H1 (cell line): ENCODE measurements at regions not wholly inside any gene's neighbourhood (a gene's known extent, or its start where the extent isn't known, plus 50 kb on each side); places are given as distances from the start of the nearest gene placed in this dataset.

Experiments used
- EZH2 ChIP-seq: fragments of 200-600 bp; sonication (generic); IDR thresholded peaks from 2 replicates; pipeline ENCODE4 v1.7.1; 2012; ENCODE audit warnings: low read depth, mild to moderate bottlenecking, moderate library complexity, low read length, inconsistent platforms; ENCODE audit not compliant: severe bottlenecking
- HDAC6 ChIP-seq: IDR thresholded peaks from one replicate; pipeline ENCODE4 v1.7.1; 2012; ENCODE audit warnings: low read depth, mild to moderate bottlenecking, inconsistent platforms, low read length, moderate library complexity
- MAFK ChIP-seq: IDR thresholded peaks from 2 replicates; pipeline ENCODE4 v1.6.1; 2012; ENCODE audit warnings: low read depth, mild to moderate bottlenecking, improper control_type of control experiment, low read length
- POLR2A ChIP-seq, 2 experiments: IDR thresholded peaks; 1 replicate in 1 of 2; 2 replicates in 1 of 2; pipeline ENCODE4 v1.6.1; 2011; ENCODE audit warnings: low read depth in 2 of 2, low read length in 2 of 2, mild to moderate bottlenecking in 2 of 2; ENCODE audit errors: control extremely low read depth in 1 of 2
- POLR2AphosphoS5 ChIP-seq: IDR thresholded peaks from 2 replicates; pipeline ENCODE4 v1.6.1; 2011; ENCODE audit warnings: low read depth, low read length
- RAD21 ChIP-seq, 2 experiments: IDR thresholded peaks in 1 of 2; conservative IDR thresholded peaks in 1 of 2; 2 replicates each; pipeline ENCODE4 v1.6.1; 2011; ENCODE audit warnings: low read depth in 2 of 2, low read length in 2 of 2, improper control_type of control experiment in 1 of 2, inconsistent platforms in 1 of 2, mild to moderate bottlenecking in 1 of 2, moderate library complexity in 1 of 2
- SIN3A ChIP-seq, 2 experiments: IDR thresholded peaks in 1 of 2; conservative IDR thresholded peaks in 1 of 2; 2 replicates each; pipeline ENCODE4 v1.6.1; 2011 to 2012; ENCODE audit warnings: low read length in 2 of 2, improper control_type of control experiment in 1 of 2, low read depth in 1 of 2, mild to moderate bottlenecking in 1 of 2
- SP1 ChIP-seq: IDR thresholded peaks from 2 replicates; pipeline ENCODE4 v1.6.1; 2011; ENCODE audit warnings: low read depth, low read length
- TCF12 ChIP-seq: IDR thresholded peaks from 2 replicates; pipeline ENCODE4 v1.6.1; 2011; ENCODE audit warnings: low read depth, mild to moderate bottlenecking, low read length
- TF ChIP-seq, protein P1 (sequence below), 3 experiments: IDR thresholded peaks; 1 replicate in 2 of 3; 2 replicates in 1 of 3; pipeline versions ENCODE4 v1.5.1 to v1.6.1; 2011; ENCODE audit warnings: low read length in 3 of 3, mild to moderate bottlenecking in 3 of 3, inconsistent platforms in 2 of 3, low read depth in 1 of 3, moderate library complexity in 1 of 3; ENCODE audit not compliant: insufficient read depth in 1 of 3; ENCODE audit errors: control extremely low read depth in 1 of 3
- TF ChIP-seq, protein P2 (sequence below): IDR thresholded peaks from 2 replicates; pipeline ENCODE4 v1.6.1; 2012; ENCODE audit warnings: inconsistent platforms
- TF ChIP-seq, protein P3 (sequence below): IDR thresholded peaks from 2 replicates; pipeline ENCODE4 v1.6.1; 2012; ENCODE audit warnings: low read length, inconsistent platforms

DNA sequence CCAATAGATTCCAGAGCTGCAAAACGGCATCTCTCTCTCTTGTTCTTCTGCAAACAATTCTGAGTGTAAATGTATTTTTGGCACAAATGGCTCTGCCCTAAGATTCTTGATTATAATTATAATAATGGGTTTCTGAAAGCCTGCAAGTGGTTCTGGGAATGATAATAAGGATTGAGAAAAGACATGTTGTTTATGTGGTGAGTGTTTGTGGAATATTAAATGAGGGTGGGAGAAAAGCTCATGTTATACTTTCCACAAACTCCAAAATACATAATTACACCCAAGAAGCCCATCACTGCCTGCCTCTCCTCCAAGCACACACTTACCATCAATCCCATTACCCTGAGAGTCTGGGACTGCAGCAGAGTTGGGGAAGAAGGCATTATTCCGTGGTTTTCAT, 460.0 kb upstream of the BRINP1 start:
- TF ChIP-seq TCF12 (no peak), EZH2 (no peak), SIN3A (conservative IDR thresholded peaks at IDR 0.05 in 1 of 2, IDR thresholded peaks at IDR 0.05 in 1 of 2; ENCODE audit: low read depth in 1 of 2, low read length in 2 of 2) (no peak), SP1 (no peak), POLR2A (IDR thresholded peaks at IDR 0.05; ENCODE audit: control extremely low read depth in 1 of 2, low read depth in 2 of 2, low read length in 2 of 2) (no peak), POLR2AphosphoS5 (no peak), RAD21 (IDR thresholded peaks at IDR 0.05 in 1 of 2, conservative IDR thresholded peaks at IDR 0.05 in 1 of 2; ENCODE audit: low read depth in 2 of 2, low read length in 2 of 2) (no peak), HDAC6 (no peak), MAFK (no peak)
- TF ChIP-seq, protein P1, sequence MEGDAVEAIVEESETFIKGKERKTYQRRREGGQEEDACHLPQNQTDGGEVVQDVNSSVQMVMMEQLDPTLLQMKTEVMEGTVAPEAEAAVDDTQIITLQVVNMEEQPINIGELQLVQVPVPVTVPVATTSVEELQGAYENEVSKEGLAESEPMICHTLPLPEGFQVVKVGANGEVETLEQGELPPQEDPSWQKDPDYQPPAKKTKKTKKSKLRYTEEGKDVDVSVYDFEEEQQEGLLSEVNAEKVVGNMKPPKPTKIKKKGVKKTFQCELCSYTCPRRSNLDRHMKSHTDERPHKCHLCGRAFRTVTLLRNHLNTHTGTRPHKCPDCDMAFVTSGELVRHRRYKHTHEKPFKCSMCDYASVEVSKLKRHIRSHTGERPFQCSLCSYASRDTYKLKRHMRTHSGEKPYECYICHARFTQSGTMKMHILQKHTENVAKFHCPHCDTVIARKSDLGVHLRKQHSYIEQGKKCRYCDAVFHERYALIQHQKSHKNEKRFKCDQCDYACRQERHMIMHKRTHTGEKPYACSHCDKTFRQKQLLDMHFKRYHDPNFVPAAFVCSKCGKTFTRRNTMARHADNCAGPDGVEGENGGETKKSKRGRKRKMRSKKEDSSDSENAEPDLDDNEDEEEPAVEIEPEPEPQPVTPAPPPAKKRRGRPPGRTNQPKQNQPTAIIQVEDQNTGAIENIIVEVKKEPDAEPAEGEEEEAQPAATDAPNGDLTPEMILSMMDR (IDR thresholded peaks at IDR 0.05; ENCODE audit: control extremely low read depth in 1 of 3, insufficient read depth in 1 of 3, low read depth in 1 of 3, low read length in 3 of 3) = no peak
- TF ChIP-seq, protein P2, sequence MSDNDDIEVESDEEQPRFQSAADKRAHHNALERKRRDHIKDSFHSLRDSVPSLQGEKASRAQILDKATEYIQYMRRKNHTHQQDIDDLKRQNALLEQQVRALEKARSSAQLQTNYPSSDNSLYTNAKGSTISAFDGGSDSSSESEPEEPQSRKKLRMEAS = no peak
- TF ChIP-seq, protein P3, sequence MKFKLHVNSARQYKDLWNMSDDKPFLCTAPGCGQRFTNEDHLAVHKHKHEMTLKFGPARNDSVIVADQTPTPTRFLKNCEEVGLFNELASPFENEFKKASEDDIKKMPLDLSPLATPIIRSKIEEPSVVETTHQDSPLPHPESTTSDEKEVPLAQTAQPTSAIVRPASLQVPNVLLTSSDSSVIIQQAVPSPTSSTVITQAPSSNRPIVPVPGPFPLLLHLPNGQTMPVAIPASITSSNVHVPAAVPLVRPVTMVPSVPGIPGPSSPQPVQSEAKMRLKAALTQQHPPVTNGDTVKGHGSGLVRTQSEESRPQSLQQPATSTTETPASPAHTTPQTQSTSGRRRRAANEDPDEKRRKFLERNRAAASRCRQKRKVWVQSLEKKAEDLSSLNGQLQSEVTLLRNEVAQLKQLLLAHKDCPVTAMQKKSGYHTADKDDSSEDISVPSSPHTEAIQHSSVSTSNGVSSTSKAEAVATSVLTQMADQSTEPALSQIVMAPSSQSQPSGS = no peak
